ENCODE measurements at regions not wholly inside any gene's neighbourhood (a gene's known extent, or its start where the extent isn't known, plus 50 kb on each side); places are given as distances from the start of the nearest gene placed in this dataset.
A peak's percentile ranks its signal among the peaks of the same experiment; 100 is the strongest.

DNA sequence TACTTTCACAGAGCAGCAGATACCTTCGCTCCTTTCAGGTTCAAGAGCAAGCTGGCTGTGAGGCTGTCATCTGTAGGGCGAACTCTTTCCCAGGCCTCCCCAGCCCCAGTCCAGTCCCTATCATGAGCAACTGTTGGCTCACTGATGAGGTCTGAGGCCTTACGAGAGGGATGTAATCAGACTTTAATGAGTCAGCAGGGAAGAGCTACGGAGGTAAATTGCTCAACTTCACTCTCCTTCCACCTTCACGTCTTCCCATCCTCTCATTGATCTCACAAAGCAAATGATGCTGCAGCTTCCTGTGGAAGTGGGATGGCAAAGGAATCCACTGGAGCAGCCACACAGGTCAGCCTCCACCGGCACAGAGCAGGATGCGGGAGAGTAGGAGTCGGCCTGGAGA lies 130.7 kb upstream of the TBCA start:
- Histone ChIP-seq H3K27ac (ENCODE audit: insufficient read depth, low read length) (no peak overlapping the region), H4K8ac (ENCODE audit: low read depth in 2 of 2, low read length in 2 of 2) (no peak overlapping the region), H3K9ac (ENCODE audit: low read depth, low read length) (no peak overlapping the region), H3K9me1 (ENCODE audit: insufficient read depth, low read length) (no peaks in the 10 kb centered on the region), H3K27me3 (ENCODE audit: control insufficient read depth, insufficient read depth, low read length) (peaks cover 3% of the 10 kb centered on the region; the same call in 1 of the 2 replicates), H4K20me1 (ENCODE audit: insufficient read depth, low read length) (no peaks in the 10 kb centered on the region), H3K4me2 (ENCODE audit: low read depth, low read length) (no peak overlapping the region), H3K4me3 (ENCODE audit: insufficient read depth, low read depth, low read length) (no peak overlapping the region), H3K23ac (ENCODE audit: low read depth, low read length) (peak overlapping the region; percentile 14; the same call in 1 of the 2 replicates), H3K79me1 (ENCODE audit: low read depth in 1 of 2, low read length in 2 of 2) (no peaks in the 10 kb centered on the region), H2AFZ (replicated peaks; ENCODE audit: low read length, poor library complexity) (peak overlapping the region; percentile 71), H3K14ac (replicated peaks; ENCODE audit: low read depth, low read length) (peak overlapping the region; percentile 48; the same call in 1 of the 2 replicates), H3K4me1 (ENCODE audit: control insufficient read depth, insufficient read depth, low read length) (no peaks in the 10 kb centered on the region), H2BK15ac (ENCODE audit: low read depth, low read length) (no peak overlapping the region), H2AK5ac (ENCODE audit: low read depth, low read length) (no peak overlapping the region), H2AK9ac (replicated peaks; ENCODE audit: low read depth, low read length, poor library complexity) (peak overlapping the region; percentile 68), H2BK20ac (ENCODE audit: low read depth, low read length) (no peak overlapping the region), H3K18ac (ENCODE audit: low read depth, low read length) (no peak overlapping the region), H3K36me3 (ENCODE audit: control insufficient read depth, insufficient read depth, low read length) (no peaks in the 10 kb centered on the region), H3K56ac (ENCODE audit: extremely low read depth, insufficient read depth, low read length) (no peak overlapping the region), H4K5ac (ENCODE audit: low read depth, low read length) (no peak overlapping the region), H3K4ac (ENCODE audit: low read depth, low read length) (no peak overlapping the region), H2BK5ac (ENCODE audit: low read depth, low read length, poor library complexity, severe bottlenecking) (no peak overlapping the region), H4K91ac (ENCODE audit: insufficient read depth, low read depth, low read length) (no peak overlapping the region), H2BK120ac (ENCODE audit: low read depth, low read length) (no peak overlapping the region), H3K9me3 (ENCODE audit: control insufficient read depth, insufficient read depth, low read length) (no peaks in the 10 kb centered on the region)
- intact Hi-C loops (cut with micrococcal nuclease), result no loop called here
- in situ Hi-C loops (cut with MboI; ENCODE audit: low sequenced_read_pairs), result no loop called here
- ChIA-PET POLR2A (ENCODE audit: unreplicated experiment) (no interaction called here), CTCF (no interaction called here)
- no TSS peak for BruUV-seq (replicated peaks)
- no CpG with 5 or more reads among the region's 8 CpGs for WGBS, 2 experiments (ENCODE audit: extremely low coverage in 2 of 2, insufficient read length in 1 of 2)
- dilution Hi-C loops (cut with HindIII; ENCODE audit: low sequenced_read_pairs, unreplicated experiment), result no loop called here
- ATAC-seq (ENCODE audit: low read depth) (peak; percentile 37; the same call in 1 of the 2 replicates), DNase-seq (peak; percentile 92)
- TF ChIP-seq RCOR1 (IDR thresholded peaks at IDR 0.05; ENCODE audit: insufficient replicate concordance, low read length), result no peak
- peak; percentile 94 for TF ChIP-seq CEBPB (IDR thresholded peaks at IDR 0.05; ENCODE audit: low read depth, low read length)
- no peak for TF ChIP-seq MAFK (IDR thresholded peaks at IDR 0.05; ENCODE audit: low read depth, low read length)
- peak; percentile 24; the same call in 1 of the 2 replicates for TF ChIP-seq NFE2L2 (IDR thresholded peaks at IDR 0.05; ENCODE audit: low read depth, low read length)
- TF ChIP-seq FOS (IDR thresholded peaks at IDR 0.05; ENCODE audit: low read depth, low read length), result peak; percentile 58; the same call in 1 of the 2 replicates

Data from IMR-90 (cell line).